Renal cortex interstitium (tissue), 11 donors: ENCODE measurements at regions not wholly inside any gene's neighbourhood (a gene's known extent, or its start where the extent isn't known, plus 50 kb on each side); places are given as distances from the start of the nearest gene placed in this dataset.

Source experiments
- DNase-seq, 11 donors: peaks; one replicate each; pipeline ENCODE4 v3.0.0-alpha.2; 2013; ENCODE audit warnings: low read depth in 9 of 11, low spot score in 4 of 11; ENCODE audit errors: extremely low read depth in 1 of 11

GRCh38 chr2:83654091-83654611, 804.9 kb downstream of the SUCLG1 start:
- no peak for DNase-seq

DNA sequence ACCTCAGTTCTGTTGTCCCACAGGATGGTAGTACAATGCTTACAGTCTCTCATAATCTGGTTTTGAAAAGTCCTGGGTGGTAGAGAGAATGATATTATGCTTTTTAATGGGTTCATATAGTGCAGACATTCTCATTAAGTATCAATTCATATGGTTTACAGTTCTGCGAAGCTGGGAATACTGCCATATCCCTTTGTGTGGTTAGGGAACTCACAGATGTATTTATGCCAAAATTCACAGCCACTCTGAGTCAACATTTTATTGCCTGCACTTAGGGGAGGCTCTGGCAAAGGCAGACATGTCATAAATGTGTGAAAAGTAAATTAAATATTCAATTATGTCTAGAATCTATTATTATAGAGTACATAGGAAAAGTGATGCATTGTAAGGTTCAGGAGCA, 808.2 kb downstream of the SUCLG1 start:
- no peak for DNase-seq

DNA sequence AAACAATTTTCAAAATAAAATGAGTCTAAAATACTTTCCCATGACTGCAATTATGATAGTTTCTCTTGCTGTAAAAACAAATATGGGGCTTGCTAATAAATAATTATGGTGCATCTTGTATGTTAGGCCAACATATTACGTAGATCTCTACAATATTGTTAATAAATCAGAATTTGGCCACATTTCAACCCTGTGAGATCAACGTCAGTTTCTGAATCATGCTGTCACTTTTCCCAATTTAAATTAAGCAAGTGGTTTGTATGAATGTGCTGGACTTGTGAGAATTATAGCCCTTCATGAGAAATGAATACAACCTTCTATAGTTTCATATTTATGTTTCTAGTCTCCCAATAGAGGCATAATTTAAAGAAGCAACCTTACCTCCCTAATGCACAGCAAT, 808.9 kb downstream of the SUCLG1 start:
- DNase-seq = no peak

DNA sequence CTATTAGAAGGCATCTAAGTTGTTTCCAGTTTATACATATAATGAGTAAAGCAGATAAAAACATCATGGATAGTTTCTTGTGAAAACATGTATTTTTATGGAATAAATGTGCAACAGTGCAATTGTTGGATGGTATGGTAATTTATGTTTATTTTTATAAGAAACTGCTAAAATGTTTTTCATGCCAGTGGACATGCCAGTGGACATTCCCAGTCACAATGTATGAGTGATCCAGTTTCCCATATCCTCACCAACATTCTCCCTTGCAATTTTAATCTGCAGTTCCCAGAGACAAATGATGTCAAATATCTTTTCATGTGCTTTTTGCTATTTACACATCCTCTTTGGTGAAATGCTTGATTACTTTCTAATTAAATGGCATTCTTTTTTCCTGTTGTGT, 818.6 kb downstream of the SUCLG1 start:
- no peak for DNase-seq

- DNase-seq = no peak
Observed at GRCh38 chr2:83633423-83633822, 825.7 kb downstream of the SUCLG1 start.

- no peak for DNase-seq
Observed at GRCh38 chr2:83630351-83630750, 828.7 kb downstream of the SUCLG1 start.

DNA sequence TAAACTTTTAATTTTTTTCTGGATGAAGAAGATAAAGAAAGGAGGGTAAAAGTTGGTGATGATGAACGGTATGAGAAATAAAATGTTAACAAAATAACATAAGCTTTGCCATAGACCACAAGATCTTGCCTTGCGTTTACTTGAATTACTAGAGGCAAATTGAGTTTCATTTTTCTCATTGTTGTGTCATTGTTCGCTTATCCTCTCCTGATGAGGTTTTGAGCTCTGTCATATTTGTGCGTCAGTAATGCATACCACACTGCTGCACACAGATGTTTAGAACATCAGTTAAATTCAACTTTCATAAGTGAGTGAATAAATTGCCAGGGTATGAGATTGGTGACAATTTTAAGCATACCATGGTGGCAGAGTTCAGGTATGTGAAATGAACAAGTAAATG, 843.6 kb downstream of the SUCLG1 start:
- no peak for DNase-seq

GRCh38 chr2:83613178-83613577, 845.9 kb downstream of the SUCLG1 start:
- DNase-seq = no peak

GRCh38 chr2:83602753-83603152, 856.3 kb downstream of the SUCLG1 start:
- DNase-seq = no peak

DNA sequence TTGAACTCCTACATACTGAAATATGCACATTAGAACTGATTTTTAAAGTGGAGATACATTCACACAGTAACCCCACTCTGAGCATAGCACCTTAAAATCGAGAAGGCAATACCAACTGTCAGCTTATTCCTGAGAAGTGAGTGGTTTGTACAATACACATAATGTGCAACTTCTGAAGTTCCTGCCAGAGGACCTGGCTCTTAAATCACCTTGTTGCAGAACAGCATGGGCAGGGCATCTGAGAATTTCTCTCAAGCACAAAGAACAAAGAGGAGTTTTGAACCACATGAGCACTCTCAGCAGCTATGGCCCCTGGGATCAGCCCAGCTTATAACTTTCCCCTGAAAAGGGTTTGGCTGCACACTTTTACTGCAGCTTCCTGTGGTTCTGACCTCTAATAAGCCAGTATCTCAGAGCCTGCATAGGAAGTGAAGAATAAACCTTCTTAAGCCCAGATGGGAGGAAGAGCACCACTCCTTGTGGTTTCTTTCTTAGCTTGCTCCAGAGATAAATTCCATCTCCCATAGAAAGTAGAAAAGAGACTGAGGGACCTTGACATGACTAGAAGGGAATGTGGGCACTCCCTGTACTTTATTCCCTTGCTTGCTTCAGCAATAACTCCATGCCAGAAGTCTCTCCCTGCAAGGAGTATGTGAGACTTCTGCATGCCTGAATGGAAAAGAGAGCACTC, 862.3 kb downstream of the SUCLG1 start:
- no peak for DNase-seq

- DNase-seq = no peak
Observed at GRCh38 chr2:83595926-83596325, 863.2 kb downstream of the SUCLG1 start.

- DNase-seq = no peak
Observed at GRCh38 chr2:83595121-83595690, 863.9 kb downstream of the SUCLG1 start.

GRCh38 chr2:83594241-83595120, 864.6 kb downstream of the SUCLG1 start:
- DNase-seq = no peak

DNA sequence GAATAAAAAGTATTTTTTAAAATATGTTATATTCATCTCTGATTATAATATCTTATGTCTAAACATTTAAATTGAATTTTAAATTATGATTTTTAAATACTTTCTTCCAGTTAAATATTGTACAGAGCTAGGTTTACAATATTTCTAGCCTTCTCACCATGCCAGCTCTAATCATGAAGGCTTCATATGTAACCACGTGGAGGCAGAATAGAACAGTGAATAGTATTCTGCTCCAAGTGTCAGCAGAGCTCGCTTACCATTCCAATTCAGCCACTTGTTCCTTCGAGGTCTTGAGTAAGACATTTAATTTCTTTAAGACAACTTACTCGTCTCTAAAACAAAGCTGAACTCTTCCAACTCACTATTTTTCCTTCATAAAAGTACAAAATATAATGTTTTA, 871.8 kb downstream of the SUCLG1 start:
- DNase-seq = no peak

DNA sequence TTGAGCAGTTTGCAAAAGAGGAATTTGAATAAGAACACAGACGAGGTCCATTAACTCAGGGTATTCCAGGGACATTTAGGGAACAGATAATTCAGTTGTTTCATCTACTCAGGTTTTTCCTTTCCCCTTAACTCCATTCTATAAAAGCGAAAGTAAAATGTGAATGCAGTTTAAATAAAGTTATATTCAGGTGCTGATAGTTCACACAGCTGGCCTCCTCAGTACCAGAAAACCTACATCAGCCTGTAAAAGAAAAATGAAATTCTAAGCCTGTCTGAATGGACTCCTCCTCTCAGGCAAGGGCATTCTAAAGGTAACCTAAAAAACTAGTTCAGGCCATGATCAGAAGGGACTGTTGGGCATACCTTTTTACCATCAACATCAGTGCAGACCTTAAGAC, 873.8 kb downstream of the SUCLG1 start:
- DNase-seq = no peak

- no peak for DNase-seq
Observed at GRCh38 chr2:83584672-83585071, 874.4 kb downstream of the SUCLG1 start.

- no peak for DNase-seq
Observed at GRCh38 chr2:83582589-83582988, 876.5 kb downstream of the SUCLG1 start.

DNA sequence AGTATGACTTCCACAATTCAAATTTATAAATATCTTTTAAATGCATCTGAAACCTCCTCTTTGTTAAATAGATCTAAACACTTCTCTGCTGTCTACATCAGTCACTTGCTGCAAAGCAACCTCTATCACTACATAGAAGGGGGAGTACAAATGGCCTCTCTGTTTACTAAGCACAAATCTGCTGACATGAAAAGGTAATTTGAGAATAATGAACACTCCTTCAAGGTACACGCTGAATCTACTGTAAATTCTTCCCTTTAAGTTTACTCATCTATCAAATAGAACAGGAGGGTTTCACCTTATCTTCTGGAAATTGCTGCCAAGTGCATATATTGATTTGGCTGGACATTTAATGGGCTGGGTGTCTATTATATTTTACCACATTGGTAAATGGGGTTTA, 879.6 kb downstream of the SUCLG1 start:
- no peak for DNase-seq

GRCh38 chr2:83578405-83578804, 880.7 kb downstream of the SUCLG1 start:
- no peak for DNase-seq

DNA sequence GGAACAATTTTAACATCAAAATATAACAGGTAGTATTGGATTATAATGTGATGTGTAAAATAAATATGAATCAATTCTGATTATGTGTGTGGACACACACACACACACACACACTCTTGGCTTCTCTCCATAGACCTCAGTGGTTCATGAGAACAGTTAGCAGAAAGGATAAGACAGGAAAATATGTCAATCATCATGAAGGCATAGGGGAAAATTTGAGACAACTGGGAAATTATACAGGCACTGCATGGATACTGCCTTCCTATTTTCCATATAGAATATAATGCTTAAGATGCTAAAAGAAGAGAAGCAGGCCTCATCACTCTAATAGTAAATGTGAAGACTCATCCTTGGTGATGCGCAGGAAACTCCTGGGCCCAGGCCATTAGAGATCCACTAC, 884.5 kb downstream of the SUCLG1 start:
- no peak for DNase-seq
